ENCODE measurements at regions not wholly inside any gene's neighbourhood (a gene's known extent, or its start where the extent isn't known, plus 50 kb on each side); places are given as distances from the start of the nearest gene placed in this dataset.

DNA sequence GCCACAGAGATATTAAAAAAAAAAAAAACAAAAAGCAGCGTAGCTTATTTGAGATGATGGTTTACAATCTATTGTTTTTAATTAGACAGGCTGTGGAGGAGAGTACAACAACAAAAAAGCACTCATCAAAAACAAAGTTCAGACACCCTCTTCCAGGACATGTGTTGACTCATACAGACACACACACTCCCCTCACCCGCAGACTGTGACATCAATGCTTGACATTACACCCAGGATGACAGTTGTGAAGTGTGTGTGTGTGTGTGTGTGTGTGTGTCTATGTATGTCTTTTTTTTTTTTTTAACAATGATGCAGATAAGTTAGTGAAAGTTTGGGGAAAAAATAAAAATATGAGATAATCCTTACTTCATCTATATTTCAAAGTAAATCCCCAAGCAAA lies 303.6 kb downstream of the GPAM start:
- Histone ChIP-seq H3K4me3 (no peak overlapping the region), H3K4me1 (no peaks in the 10 kb centered on the region), H3K27ac (no peak overlapping the region), H3K9me3 (peaks cover 0 to 14% (median 0%) of the 10 kb centered on the region in 8 donors), H3K36me3 (no peaks in the 10 kb centered on the region), H3K27me3 (replicated peaks in 1 of 7) (no peaks in the 10 kb centered on the region)
- 75 to 79% (median 77%) methylated on average over 2 of the region's 2 CpGs for WGBS, 5 donors
- intact Hi-C loops (cut with DNase I; ENCODE audit: low total_unique reads) = no loop called here
- DNase-seq = no peak
- TF ChIP-seq CTCF (IDR thresholded peaks at IDR 0.05 in 8 of 11, conservative IDR thresholded peaks at IDR 0.05 in 3 of 11) (no peak), POLR2AphosphoS5 (IDR thresholded peaks at IDR 0.05) (no peak), POLR2A (IDR thresholded peaks at IDR 0.05) (no peak)

GRCh38 chr10:111885046-111885445 lies 298.5 kb downstream of the GPAM start:
- TF ChIP-seq CTCF (IDR thresholded peaks at IDR 0.05 in 8 of 11, conservative IDR thresholded peaks at IDR 0.05 in 3 of 11) (no peak), POLR2A (IDR thresholded peaks at IDR 0.05) (no peak), POLR2AphosphoS5 (IDR thresholded peaks at IDR 0.05) (no peak)
- H3K27me3 ChIP-seq (replicated peaks in 1 of 7) = no peaks in the 10 kb centered on the region
- no peaks in the 10 kb centered on the region for H3K4me1 ChIP-seq
- intact Hi-C loops (cut with DNase I; ENCODE audit: low total_unique reads) = no loop called here
- no peaks in the 10 kb centered on the region for H3K36me3 ChIP-seq
- 54 to 82% (median 65%) methylated on average over 1 of the region's 1 CpG for WGBS, 5 donors
- H3K9me3 ChIP-seq = peaks cover 0 to 16% (median 0%) of the 10 kb centered on the region in 8 donors
- no peak overlapping the region for H3K4me3 ChIP-seq
- DNase-seq = no peak
- H3K27ac ChIP-seq = no peak overlapping the region

DNA sequence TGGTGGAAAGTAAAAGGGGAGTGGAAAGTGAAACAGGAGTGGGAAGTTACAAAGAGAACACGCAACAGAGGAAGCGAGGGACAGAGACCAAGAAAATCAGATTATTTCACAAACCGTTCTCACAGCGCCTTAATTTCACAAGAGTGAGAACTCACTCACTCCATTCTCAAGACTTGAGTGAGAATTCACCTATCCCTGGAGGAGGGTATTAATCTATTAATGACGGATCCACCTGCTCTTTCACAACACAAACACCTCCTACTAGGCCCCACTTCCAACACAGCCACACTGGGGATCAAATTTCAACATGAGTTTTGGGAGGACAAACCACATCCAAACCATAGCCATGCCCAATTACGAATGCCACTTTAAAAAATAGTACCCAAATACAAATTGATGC lies 297.6 kb downstream of the GPAM start:
- no peak for TF ChIP-seq CTCF (IDR thresholded peaks at IDR 0.05 in 8 of 11, conservative IDR thresholded peaks at IDR 0.05 in 3 of 11)
- no peak for TF ChIP-seq POLR2A (IDR thresholded peaks at IDR 0.05)
- no peak for TF ChIP-seq POLR2AphosphoS5 (IDR thresholded peaks at IDR 0.05)

GRCh38 chr10:111887266-111887665 lies 296.3 kb downstream of the GPAM start:
- intact Hi-C loops (cut with DNase I; ENCODE audit: low total_unique reads) = no loop called here
- 73 to 81% (median 76%) methylated on average over 2 of the region's 2 CpGs for WGBS, 5 donors
- no peaks in the 10 kb centered on the region for H3K27me3 ChIP-seq (replicated peaks in 1 of 7)
- no peak overlapping the region for H3K4me3 ChIP-seq
- H3K27ac ChIP-seq = no peak overlapping the region
- TF ChIP-seq CTCF (IDR thresholded peaks at IDR 0.05 in 8 of 11, conservative IDR thresholded peaks at IDR 0.05 in 3 of 11) = no peak
- TF ChIP-seq POLR2AphosphoS5 (IDR thresholded peaks at IDR 0.05) = no peak
- TF ChIP-seq POLR2A (IDR thresholded peaks at IDR 0.05) = no peak
- no peaks in the 10 kb centered on the region for H3K36me3 ChIP-seq
- H3K4me1 ChIP-seq = no peaks in the 10 kb centered on the region
- H3K9me3 ChIP-seq = peaks cover 0 to 16% (median 0%) of the 10 kb centered on the region in 8 donors
- no peak for DNase-seq

More for the DNA sequence above, 297.6 kb downstream of the GPAM start:
- Histone ChIP-seq H3K27ac (no peak overlapping the region), H3K36me3 (no peaks in the 10 kb centered on the region), H3K4me1 (no peaks in the 10 kb centered on the region), H3K4me3 (no peak overlapping the region), H3K27me3 (replicated peaks in 1 of 7) (no peaks in the 10 kb centered on the region), H3K9me3 (peaks cover 0 to 16% (median 0%) of the 10 kb centered on the region in 8 donors)
- no peak for DNase-seq
- WGBS, 5 donors = 79 to 88% (median 84%) methylated on average over 6 of the region's 6 CpGs
- intact Hi-C loops (cut with DNase I; ENCODE audit: low total_unique reads) = no loop called here

Data from spleen (tissue), 11 donors.